Panc1 (cell line): ENCODE measurements at regions not wholly inside any gene's neighbourhood (a gene's known extent, or its start where the extent isn't known, plus 50 kb on each side); places are given as distances from the start of the nearest gene placed in this dataset.

Source experiments
- ATAC-seq: fragments of 200-7000 bp; cut with Tn5 transposase; 2 replicates; pipeline ENCODE4 v1.9.1; 2020; ENCODE audit warnings: mild to moderate bottlenecking, moderate library complexity
- BruUV-seq: library from RNA; stranded (reverse); fragments of 400-500 nt; replicated peaks from 2 replicates; lab custom pipeline; 2021; lab: Mats Ljungman, UMichigan
- CTCF ChIA-PET: fragments of 300-600 bp; sonication (Branson Sonifier 250); formaldehyde crosslinking; loops from one replicate; lab custom pipeline; 2022; ENCODE audit warnings: antibody characterized with exemption; lab: Charles Lee
- POLR2A ChIA-PET: fragments of 300-600 bp; sonication (Branson Sonifier 250); formaldehyde crosslinking; loops from one replicate; lab custom pipeline; 2022; ENCODE audit warnings: antibody characterized with exemption; lab: Charles Lee
- DNase-seq: peaks from one replicate; pipeline ENCODE4 v3.0.0-alpha.2; 2010; ENCODE audit warnings: low read depth, low spot score
- H3K27ac ChIP-seq: 2 replicates; pipeline ENCODE4 v1.5.1; 2011; ENCODE audit warnings: mild to moderate bottlenecking, low read length, inconsistent platforms
- H3K27me3 ChIP-seq: fragments of 200-500 bp; sonication (Bioruptor generic); 2 replicates; pipeline ENCODE4 v1.6.0; 2014; ENCODE audit warnings: low read length, inconsistent platforms; ENCODE audit not compliant: control insufficient read depth, insufficient read depth
- H3K36me3 ChIP-seq: fragments of 200-500 bp; sonication (Bioruptor generic); 2 replicates; pipeline ENCODE4 v1.5.1; 2014; ENCODE audit warnings: inconsistent platforms, mild to moderate bottlenecking, low read length, moderate library complexity; ENCODE audit not compliant: control insufficient read depth, insufficient read depth
- H3K4me1 ChIP-seq: 2 replicates; pipeline ENCODE4 v1.5.1; 2011; ENCODE audit warnings: inconsistent platforms, mild to moderate bottlenecking, low read length, moderate library complexity; ENCODE audit not compliant: control insufficient read depth, insufficient read depth
- H3K4me3 ChIP-seq, 2 experiments: 2 replicates each; pipeline ENCODE4 v1.5.1; 2011 to 2012; ENCODE audit warnings: low read depth in 2 of 2, low read length in 2 of 2, mild to moderate bottlenecking in 2 of 2, inconsistent platforms in 1 of 2, moderate library complexity in 1 of 2
- H3K9me3 ChIP-seq: fragments of 200-500 bp; sonication (Bioruptor generic); 2 replicates; pipeline ENCODE4 v1.5.1; 2014; ENCODE audit warnings: low read depth, mild to moderate bottlenecking, inconsistent platforms, low read length, moderate library complexity; ENCODE audit not compliant: control insufficient read depth, insufficient read depth
- CTCF ChIP-seq: fragments of 450-650 bp; IDR thresholded peaks from 2 replicates; pipeline ENCODE4 v1.5.1; 2017; ENCODE audit warnings: mild to moderate bottlenecking
- POLR2AphosphoS5 ChIP-seq: IDR thresholded peaks from 2 replicates; pipeline ENCODE4 v1.6.1; 2012; ENCODE audit warnings: mild to moderate bottlenecking, low read depth, low read length, moderate library complexity
- REST ChIP-seq, 2 experiments: IDR thresholded peaks; 2 replicates each; pipeline ENCODE4 v1.6.1; 2011 to 2012; ENCODE audit warnings: low read depth in 2 of 2, control low read depth in 1 of 2, low read length in 1 of 2, mild to moderate bottlenecking in 1 of 2, moderate library complexity in 1 of 2; ENCODE audit not compliant: insufficient read depth in 1 of 2
- SIN3A ChIP-seq: IDR thresholded peaks from 2 replicates; pipeline ENCODE4 v1.6.1; 2012; ENCODE audit warnings: low read depth, mild to moderate bottlenecking, low read length, moderate library complexity, borderline replicate concordance; ENCODE audit not compliant: insufficient read depth
- TCF7L2 ChIP-seq: IDR thresholded peaks from 2 replicates; pipeline ENCODE4 v1.6.1; 2011; ENCODE audit warnings: mild to moderate bottlenecking, low read depth, low read length, inconsistent platforms
- in situ Hi-C: cut with HindIII; loops from 2 replicates; pipeline ENCODE4 v1.10.0; 2016; ENCODE audit warnings: low sequenced_read_pairs, low pct_unique_long_range_greater_than_20kb
- intact Hi-C: fragments of 100-400 bp; cut with micrococcal nuclease; formaldehyde crosslinking; loops from one replicate; pipeline ENCODE4 v1.10.0; 2022; ENCODE audit not compliant: unreplicated experiment

GRCh38 chr9:126033318-126033717 lies 286.1 kb downstream of the PBX3 start:
- in situ Hi-C loops = no loop called here
- no peaks in the 10 kb centered on the region for H3K36me3 ChIP-seq
- intact Hi-C loops = no loop called here
- DNase-seq (no peak), ATAC-seq (no peak)
- BruUV-seq = no TSS peak
- no peaks in the 10 kb centered on the region for H3K27me3 ChIP-seq
- TF ChIP-seq SIN3A = no peak
- TF ChIP-seq REST (IDR thresholded peaks at IDR 0.05; ENCODE audit: insufficient read depth in 1 of 2, low read depth in 2 of 2, low read length in 1 of 2) = no peak
- no peak for TF ChIP-seq POLR2AphosphoS5
- no peak for TF ChIP-seq CTCF
- no peak for TF ChIP-seq TCF7L2
- POLR2A ChIA-PET = no interaction called here
- no peak overlapping the region for H3K27ac ChIP-seq
- CTCF ChIA-PET = no interaction called here
- no peak overlapping the region for H3K4me3 ChIP-seq
- H3K9me3 ChIP-seq = no peaks in the 10 kb centered on the region
- no peaks in the 10 kb centered on the region for H3K4me1 ChIP-seq

- Histone ChIP-seq H3K4me3 (no peak overlapping the region), H3K9me3 (no peaks in the 10 kb centered on the region), H3K36me3 (no peaks in the 10 kb centered on the region), H3K27me3 (no peaks in the 10 kb centered on the region), H3K27ac (no peak overlapping the region), H3K4me1 (no peaks in the 10 kb centered on the region)
- ATAC-seq = no peak
- POLR2A ChIA-PET = interaction anchor here (0.6 kb wide), 1 partner anchor 30 kb away, joined by 3 read pairs; no protein-coding TSS in a partner anchor
- TF ChIP-seq TCF7L2 (no peak), POLR2AphosphoS5 (no peak), SIN3A (no peak), CTCF (no peak), REST (IDR thresholded peaks at IDR 0.05; ENCODE audit: insufficient read depth in 1 of 2, low read depth in 2 of 2, low read length in 1 of 2) (no peak)
- BruUV-seq = no TSS peak
- DNase-seq = no peak
- intact Hi-C loops = no loop called here
- in situ Hi-C loops = no loop called here
- CTCF ChIA-PET = no interaction called here
Measured at GRCh38 chr9:126033956-126034355, 286.8 kb downstream of the PBX3 start.
